Caco-2 (cell line): ENCODE measurements at regions not wholly inside any gene's neighbourhood (a gene's known extent, or its start where the extent isn't known, plus 50 kb on each side); places are given as distances from the start of the nearest gene placed in this dataset.

Source experiments
- BruUV-seq: library from RNA; stranded (reverse); fragments of 400-500 nt; replicated peaks from 2 replicates; lab custom pipeline; 2021; lab: Mats Ljungman, UMichigan
- CTCF ChIA-PET: fragments of 300-600 bp; sonication (Branson Sonifier 250); formaldehyde crosslinking; loops from one replicate; lab custom pipeline; 2022; ENCODE audit warnings: antibody characterized with exemption; lab: Charles Lee
- POLR2A ChIA-PET: fragments of 300-600 bp; sonication (Branson Sonifier 250); formaldehyde crosslinking; loops from one replicate; lab custom pipeline; 2022; ENCODE audit warnings: antibody characterized with exemption; lab: Charles Lee
- DNase-seq, 2 experiments: peaks; one replicate each; pipeline versions ENCODE4 v3.0.0 to v3.0.0-alpha.2; 2020 to 2022
- H3K27me3 ChIP-seq: replicated peaks from 2 replicates; pipeline ENCODE4 v1.6.0; 2011; ENCODE audit warnings: low read length; ENCODE audit not compliant: control insufficient read depth, insufficient read depth
- H3K36me3 ChIP-seq: 2 replicates; pipeline ENCODE4 v1.5.1; 2011; ENCODE audit warnings: low read length; ENCODE audit not compliant: control insufficient read depth, insufficient read depth
- H3K4me1 ChIP-seq: fragments of 250-450 bp; sonication (Bioruptor Pico); 2 replicates; pipeline ENCODE4 v1.5.1; 2020; ENCODE audit warnings: mild to moderate bottlenecking
- H3K4me3 ChIP-seq: 2 replicates; pipeline ENCODE4 v1.5.1; 2011; ENCODE audit warnings: low read depth, mild to moderate bottlenecking, control low read depth, low read length
- H3K9me3 ChIP-seq: fragments of 250-450 bp; sonication (Bioruptor Pico); 2 replicates; pipeline ENCODE4 v1.5.1; 2020; ENCODE audit warnings: mild to moderate bottlenecking, moderate library complexity
- H3K27ac Mint-ChIP-seq: one replicate; pipeline ENCODE4 v1.8.0; 2022; ENCODE audit warnings: mixed read lengths; ENCODE audit not compliant: unreplicated experiment
- H3K27me3 Mint-ChIP-seq: one replicate; pipeline ENCODE4 v1.8.0; 2022; ENCODE audit warnings: mixed read lengths; ENCODE audit not compliant: insufficient read depth, unreplicated experiment
- H3K36me3 Mint-ChIP-seq: one replicate; pipeline ENCODE4 v1.8.0; 2022; ENCODE audit warnings: mild to moderate bottlenecking, mixed read lengths; ENCODE audit not compliant: insufficient read depth, unreplicated experiment
- H3K4me1 Mint-ChIP-seq: one replicate; pipeline ENCODE4 v1.8.0; 2022; ENCODE audit warnings: low read depth, mixed read lengths; ENCODE audit not compliant: unreplicated experiment
- H3K4me3 Mint-ChIP-seq: one replicate; pipeline ENCODE4 v1.8.0; 2022; ENCODE audit warnings: mild to moderate bottlenecking, moderate library complexity, mixed read lengths; ENCODE audit not compliant: unreplicated experiment
- H3K9me3 Mint-ChIP-seq: one replicate; pipeline ENCODE4 v1.8.0; 2022; ENCODE audit warnings: mixed read lengths; ENCODE audit not compliant: unreplicated experiment
- intact Hi-C: fragments of 100-400 bp; cut with micrococcal nuclease; formaldehyde crosslinking; loops from one replicate; pipeline ENCODE4 v1.10.0; 2022; ENCODE audit not compliant: unreplicated experiment
- TF ChIP-seq, protein P1 (sequence below), 2 experiments: fragments of 200-600 bp in 1 of 2; IDR thresholded peaks; 1 replicate in 1 of 2; 2 replicates in 1 of 2; pipeline versions ENCODE4 v1.5.1 to v1.8.0; 2011 to 2022; ENCODE audit warnings: antibody characterized with exemption in 1 of 2, control low read depth in 1 of 2, inconsistent platforms in 1 of 2, low read depth in 1 of 2, low read length in 1 of 2, mild to moderate bottlenecking in 1 of 2, moderate library complexity in 1 of 2; ENCODE audit not compliant: insufficient read depth in 1 of 2, severe bottlenecking in 1 of 2, unreplicated experiment in 1 of 2

DNA sequence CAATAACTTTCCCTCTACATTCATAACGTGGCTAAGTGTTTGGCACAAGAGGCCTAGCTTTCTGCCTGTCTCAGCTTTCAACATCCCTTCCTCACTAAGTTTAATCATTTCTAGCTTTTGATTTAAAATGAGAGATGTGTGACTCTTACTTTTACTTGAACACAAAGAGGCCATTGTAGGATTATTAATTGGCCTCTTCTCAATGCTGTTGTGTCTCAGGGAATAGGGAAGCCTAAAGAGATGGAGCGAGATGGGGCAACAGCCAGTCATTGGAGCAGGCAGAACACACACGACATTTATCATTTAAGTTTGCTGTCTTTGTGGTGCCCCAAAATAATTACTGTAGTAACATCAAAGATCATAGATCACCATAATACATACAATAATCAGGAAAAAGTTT is 167.1 kb upstream of the TRIM24 start:
- TF ChIP-seq, protein P1, sequence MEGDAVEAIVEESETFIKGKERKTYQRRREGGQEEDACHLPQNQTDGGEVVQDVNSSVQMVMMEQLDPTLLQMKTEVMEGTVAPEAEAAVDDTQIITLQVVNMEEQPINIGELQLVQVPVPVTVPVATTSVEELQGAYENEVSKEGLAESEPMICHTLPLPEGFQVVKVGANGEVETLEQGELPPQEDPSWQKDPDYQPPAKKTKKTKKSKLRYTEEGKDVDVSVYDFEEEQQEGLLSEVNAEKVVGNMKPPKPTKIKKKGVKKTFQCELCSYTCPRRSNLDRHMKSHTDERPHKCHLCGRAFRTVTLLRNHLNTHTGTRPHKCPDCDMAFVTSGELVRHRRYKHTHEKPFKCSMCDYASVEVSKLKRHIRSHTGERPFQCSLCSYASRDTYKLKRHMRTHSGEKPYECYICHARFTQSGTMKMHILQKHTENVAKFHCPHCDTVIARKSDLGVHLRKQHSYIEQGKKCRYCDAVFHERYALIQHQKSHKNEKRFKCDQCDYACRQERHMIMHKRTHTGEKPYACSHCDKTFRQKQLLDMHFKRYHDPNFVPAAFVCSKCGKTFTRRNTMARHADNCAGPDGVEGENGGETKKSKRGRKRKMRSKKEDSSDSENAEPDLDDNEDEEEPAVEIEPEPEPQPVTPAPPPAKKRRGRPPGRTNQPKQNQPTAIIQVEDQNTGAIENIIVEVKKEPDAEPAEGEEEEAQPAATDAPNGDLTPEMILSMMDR (IDR thresholded peaks at IDR 0.05; ENCODE audit: insufficient read depth in 1 of 2, low read depth in 1 of 2, low read length in 1 of 2, severe bottlenecking in 1 of 2, unreplicated experiment in 1 of 2), result no peak
- no peaks in the 10 kb centered on the region for H3K36me3 ChIP-seq
- POLR2A ChIA-PET, result no interaction called here

GRCh38 chr7:138295049-138295637 is 164.9 kb upstream of the TRIM24 start:
- no peaks in the 10 kb centered on the region for H3K36me3 ChIP-seq
- peaks cover 5% of the 10 kb centered on the region for H3K9me3 ChIP-seq
- H3K4me1 Mint-ChIP-seq, result no peaks in the 10 kb centered on the region
- no peak for DNase-seq
- no peaks in the 10 kb centered on the region for H3K27me3 ChIP-seq
- intact Hi-C loops, result no loop called here
- H3K27ac Mint-ChIP-seq, result no peak overlapping the region
- H3K4me3 ChIP-seq, result no peak overlapping the region
- no peaks in the 10 kb centered on the region for H3K27me3 Mint-ChIP-seq
- H3K4me3 Mint-ChIP-seq, result no peak overlapping the region
- H3K36me3 Mint-ChIP-seq, result no peaks in the 10 kb centered on the region
- TF ChIP-seq, protein P1 (IDR thresholded peaks at IDR 0.05; ENCODE audit: insufficient read depth in 1 of 2, low read depth in 1 of 2, low read length in 1 of 2, severe bottlenecking in 1 of 2, unreplicated experiment in 1 of 2), result no peak
- ChIA-PET POLR2A (no interaction called here), CTCF (no interaction called here)
- peaks cover 25% of the 10 kb centered on the region for H3K9me3 Mint-ChIP-seq
- no TSS peak for BruUV-seq
- H3K4me1 ChIP-seq, result no peaks in the 10 kb centered on the region

More for the DNA sequence above, 167.1 kb upstream of the TRIM24 start:
- CTCF ChIA-PET, result no interaction called here
- intact Hi-C loops, result no loop called here
- DNase-seq, result no peak
- peaks cover 38% of the 10 kb centered on the region for H3K9me3 Mint-ChIP-seq
- Histone ChIP-seq H3K9me3 (peaks cover 15% of the 10 kb centered on the region), H3K4me3 (no peak overlapping the region), H3K4me1 (no peaks in the 10 kb centered on the region), H3K27me3 (no peaks in the 10 kb centered on the region)
- H3K36me3 Mint-ChIP-seq, result no peaks in the 10 kb centered on the region
- no TSS peak for BruUV-seq
- no peak overlapping the region for H3K4me3 Mint-ChIP-seq
- no peaks in the 10 kb centered on the region for H3K27me3 Mint-ChIP-seq
- no peaks in the 10 kb centered on the region for H3K4me1 Mint-ChIP-seq
- no peak overlapping the region for H3K27ac Mint-ChIP-seq

- no peak for DNase-seq
These were observed 162.5 kb upstream of the TRIM24 start for GRCh38 chr7:138297526-138297925.

More at GRCh38 chr7:138297526-138297925, 162.5 kb upstream of the TRIM24 start:
- H3K4me3 Mint-ChIP-seq, result no peak overlapping the region
- TF ChIP-seq, protein P1 (IDR thresholded peaks at IDR 0.05; ENCODE audit: insufficient read depth in 1 of 2, low read depth in 1 of 2, low read length in 1 of 2, severe bottlenecking in 1 of 2, unreplicated experiment in 1 of 2), result no peak
- ChIA-PET CTCF (no interaction called here), POLR2A (no interaction called here)
- Histone ChIP-seq H3K27me3 (no peaks in the 10 kb centered on the region), H3K4me3 (no peak overlapping the region), H3K36me3 (no peaks in the 10 kb centered on the region), H3K4me1 (no peaks in the 10 kb centered on the region), H3K9me3 (peaks cover 10% of the 10 kb centered on the region)
- H3K9me3 Mint-ChIP-seq, result peaks cover 25% of the 10 kb centered on the region
- no peaks in the 10 kb centered on the region for H3K27me3 Mint-ChIP-seq
- no peaks in the 10 kb centered on the region for H3K4me1 Mint-ChIP-seq
- intact Hi-C loops, result no loop called here
- no TSS peak for BruUV-seq
- H3K36me3 Mint-ChIP-seq, result no peaks in the 10 kb centered on the region
- H3K27ac Mint-ChIP-seq, result no peak overlapping the region
